ENCODE measurements at regions not wholly inside any gene's neighbourhood (a gene's known extent, or its start where the extent isn't known, plus 50 kb on each side); places are given as distances from the start of the nearest gene placed in this dataset.

GRCh38 chr15:38894243-38894948 is 329.8 kb upstream of the RASGRP1 start:
- H3K4me3 ChIP-seq (ENCODE audit: low read length), result no peak overlapping the region

More at GRCh38 chr15:38894243-38894948, 329.8 kb upstream of the RASGRP1 start:
- no peaks in the 10 kb centered on the region for H3K9me2 ChIP-seq (ENCODE audit: insufficient read depth, low read length)
- no peaks in the 10 kb centered on the region for H3K27me3 ChIP-seq (ENCODE audit: insufficient read depth, low read depth, low read length)
- no peak overlapping the region for H2AFZ ChIP-seq (ENCODE audit: low read depth, low read length)
- H3K4me2 ChIP-seq (ENCODE audit: low read length), result no peak overlapping the region
- no peaks in the 10 kb centered on the region for H3F3A ChIP-seq (ENCODE audit: insufficient read depth, low read length, poor library complexity, severe bottlenecking)
- no peaks in the 10 kb centered on the region for H3K36me3 ChIP-seq (ENCODE audit: insufficient read depth, low read length)
- H3K9me3 ChIP-seq (ENCODE audit: low read length), result no peaks in the 10 kb centered on the region
- no peak overlapping the region for H3K9ac ChIP-seq (ENCODE audit: low read length)
- TF ChIP-seq REST (IDR thresholded peaks at IDR 0.05; ENCODE audit: borderline replicate concordance) (no peak), CTCF (IDR thresholded peaks at IDR 0.05; ENCODE audit: poor library complexity, severe bottlenecking) (no peak), RAD21 (conservative IDR thresholded peaks at IDR 0.05) (no peak), EZH2 (IDR thresholded peaks at IDR 0.05; ENCODE audit: borderline replicate concordance, insufficient read depth, low read length, poor library complexity, severe bottlenecking) (no peak), EP300 (conservative IDR thresholded peaks at IDR 0.05; ENCODE audit: poor library complexity, severe bottlenecking) (no peak), SMC3 (conservative IDR thresholded peaks at IDR 0.05; ENCODE audit: poor library complexity) (no peak), TAF1 (IDR thresholded peaks at IDR 0.05; ENCODE audit: low read depth) (no peak), POLR2AphosphoS5 (IDR thresholded peaks at IDR 0.05) (no peak), MXI1 (conservative IDR thresholded peaks at IDR 0.05; ENCODE audit: poor library complexity, severe bottlenecking) (no peak)
- no peak overlapping the region for H3K27ac ChIP-seq (ENCODE audit: low read length)
- no peaks in the 10 kb centered on the region for H4K20me1 ChIP-seq (ENCODE audit: insufficient read depth)
- H3K79me2 ChIP-seq (replicated peaks; ENCODE audit: insufficient read depth, low read length), result no peaks in the 10 kb centered on the region
